Right atrium auricular region (tissue), 2 donors: ENCODE measurements at regions not wholly inside any gene's neighbourhood (a gene's known extent, or its start where the extent isn't known, plus 50 kb on each side); places are given as distances from the start of the nearest gene placed in this dataset.

Source experiments
- DNase-seq: peaks from one replicate; pipeline ENCODE4 v3.0.0-alpha.2; 2019; ENCODE audit warnings: low spot score
- H3K27ac ChIP-seq, 2 donors: fragments of 200-600 bp; sonication (generic); 1 replicate in 1 of 2; 2 replicates in 1 of 2; pipeline ENCODE4 v1.5.1; 2016 to 2019
- H3K27me3 ChIP-seq, 2 donors: fragments of 200-600 bp; sonication (generic); one replicate each; pipeline versions ENCODE4 v1.5.1 to v1.6.0; 2017 to 2019
- H3K36me3 ChIP-seq: fragments of 200-600 bp; sonication (generic); one replicate; pipeline ENCODE4 v1.5.1; 2016
- H3K4me1 ChIP-seq, 2 donors: fragments of 200-600 bp; sonication (generic); one replicate each; pipeline versions ENCODE4 v1.5.1 to v1.6.0; 2017 to 2019
- H3K4me3 ChIP-seq, 2 donors: fragments of 200-600 bp; sonication (generic); 1 replicate in 1 of 2; 2 replicates in 1 of 2; pipeline ENCODE4 v1.5.1; 2017 to 2019; ENCODE audit warnings: mild to moderate bottlenecking in 1 of 2, moderate library complexity in 1 of 2
- H3K9me3 ChIP-seq, 2 donors: fragments of 200-600 bp; sonication (generic); one replicate each; pipeline ENCODE4 v1.5.1; 2019
- TF ChIP-seq, protein P1 (sequence below), 2 donors: fragments of 200-600 bp; sonication (generic); IDR thresholded peaks; one replicate each; pipeline ENCODE4 v1.5.1; 2019; ENCODE audit warnings: antibody characterized with exemption in 2 of 2

- Histone ChIP-seq H3K9me3 (no peaks in the 10 kb centered on the region), H3K36me3 (no peaks in the 10 kb centered on the region), H3K4me1 (no peaks in the 10 kb centered on the region), H3K27ac (no peak overlapping the region), H3K27me3 (no peaks in the 10 kb centered on the region), H3K4me3 (no peak overlapping the region)
- TF ChIP-seq, protein P1, sequence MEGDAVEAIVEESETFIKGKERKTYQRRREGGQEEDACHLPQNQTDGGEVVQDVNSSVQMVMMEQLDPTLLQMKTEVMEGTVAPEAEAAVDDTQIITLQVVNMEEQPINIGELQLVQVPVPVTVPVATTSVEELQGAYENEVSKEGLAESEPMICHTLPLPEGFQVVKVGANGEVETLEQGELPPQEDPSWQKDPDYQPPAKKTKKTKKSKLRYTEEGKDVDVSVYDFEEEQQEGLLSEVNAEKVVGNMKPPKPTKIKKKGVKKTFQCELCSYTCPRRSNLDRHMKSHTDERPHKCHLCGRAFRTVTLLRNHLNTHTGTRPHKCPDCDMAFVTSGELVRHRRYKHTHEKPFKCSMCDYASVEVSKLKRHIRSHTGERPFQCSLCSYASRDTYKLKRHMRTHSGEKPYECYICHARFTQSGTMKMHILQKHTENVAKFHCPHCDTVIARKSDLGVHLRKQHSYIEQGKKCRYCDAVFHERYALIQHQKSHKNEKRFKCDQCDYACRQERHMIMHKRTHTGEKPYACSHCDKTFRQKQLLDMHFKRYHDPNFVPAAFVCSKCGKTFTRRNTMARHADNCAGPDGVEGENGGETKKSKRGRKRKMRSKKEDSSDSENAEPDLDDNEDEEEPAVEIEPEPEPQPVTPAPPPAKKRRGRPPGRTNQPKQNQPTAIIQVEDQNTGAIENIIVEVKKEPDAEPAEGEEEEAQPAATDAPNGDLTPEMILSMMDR (IDR thresholded peaks at IDR 0.05), result no peak
- DNase-seq, result no peak
These were observed 106.7 kb upstream of the SOX1 start for GRCh38 chr13:111960152-111960772.

GRCh38 chr13:111961236-111961635 lies 105.7 kb upstream of the SOX1 start:
- H3K27ac ChIP-seq, result no peak overlapping the region

GRCh38 chr13:111961651-111962192 lies 105.2 kb upstream of the SOX1 start:
- no peak overlapping the region for H3K27ac ChIP-seq
- no peak for DNase-seq
- H3K27me3 ChIP-seq, result no peaks in the 10 kb centered on the region
- no peaks in the 10 kb centered on the region for H3K9me3 ChIP-seq
- no peak overlapping the region for H3K4me3 ChIP-seq
- TF ChIP-seq, protein P1 (IDR thresholded peaks at IDR 0.05), result no peak
- H3K36me3 ChIP-seq, result no peaks in the 10 kb centered on the region
- no peaks in the 10 kb centered on the region for H3K4me1 ChIP-seq

More at GRCh38 chr13:111961236-111961635, 105.7 kb upstream of the SOX1 start:
- H3K36me3 ChIP-seq, result no peaks in the 10 kb centered on the region
- no peak overlapping the region for H3K4me3 ChIP-seq
- TF ChIP-seq, protein P1 (IDR thresholded peaks at IDR 0.05), result no peak
- H3K4me1 ChIP-seq, result no peaks in the 10 kb centered on the region
- DNase-seq, result no peak
- H3K27me3 ChIP-seq, result no peaks in the 10 kb centered on the region
- H3K9me3 ChIP-seq, result no peaks in the 10 kb centered on the region

DNA sequence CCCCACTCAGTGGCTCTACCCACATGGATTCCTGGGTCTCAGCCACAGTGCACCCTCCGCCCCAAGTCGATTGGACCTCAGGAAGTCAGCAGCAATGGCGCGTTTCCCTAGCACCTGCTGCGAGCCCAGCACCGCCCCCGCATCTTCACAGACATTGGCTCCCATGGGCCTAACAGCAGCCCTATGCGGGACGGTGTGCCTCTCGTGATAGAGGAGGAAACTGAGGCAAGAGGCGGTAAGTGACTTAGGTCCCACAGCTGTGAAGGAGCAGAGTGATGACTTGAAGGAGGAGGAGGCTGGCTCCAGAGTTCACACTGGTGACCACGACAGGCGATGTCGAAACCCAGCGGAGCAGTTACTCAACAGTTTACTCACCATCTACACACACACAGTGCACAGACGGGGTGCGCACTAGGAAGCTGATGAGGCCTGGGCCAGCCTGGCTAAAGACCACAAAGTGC lies 104.5 kb upstream of the SOX1 start:
- Histone ChIP-seq H3K4me1 (no peaks in the 10 kb centered on the region), H3K27me3 (no peaks in the 10 kb centered on the region), H3K4me3 (no peak overlapping the region), H3K36me3 (no peaks in the 10 kb centered on the region), H3K9me3 (no peaks in the 10 kb centered on the region), H3K27ac (no peak overlapping the region)
- no peak for DNase-seq
- TF ChIP-seq, protein P1 (IDR thresholded peaks at IDR 0.05), result no peak

DNA sequence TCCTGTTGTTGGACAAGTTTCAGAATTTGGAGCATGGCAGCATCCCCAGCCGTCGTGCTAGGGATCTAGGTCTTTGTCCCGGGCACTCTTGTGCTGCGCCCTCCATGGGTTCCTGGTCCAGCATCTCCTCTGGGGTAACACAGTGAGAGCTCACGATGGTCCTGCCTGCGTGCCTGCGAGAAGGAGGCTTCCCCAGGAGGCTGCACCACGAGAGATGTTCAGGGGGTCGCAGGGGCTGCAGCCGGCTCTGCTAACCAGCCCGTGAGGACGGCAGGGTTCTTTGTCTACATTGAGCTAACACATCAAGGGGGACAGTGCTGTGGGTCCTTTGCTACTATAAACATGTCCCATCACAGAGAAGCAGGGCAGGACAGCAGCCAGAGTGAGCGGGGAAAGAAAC lies 103.9 kb upstream of the SOX1 start:
- H3K9me3 ChIP-seq, result no peaks in the 10 kb centered on the region
- TF ChIP-seq, protein P1 (IDR thresholded peaks at IDR 0.05), result no peak
- no peak for DNase-seq
- no peaks in the 10 kb centered on the region for H3K4me1 ChIP-seq
- H3K27me3 ChIP-seq, result no peaks in the 10 kb centered on the region
- H3K4me3 ChIP-seq, result no peak overlapping the region
- H3K36me3 ChIP-seq, result no peaks in the 10 kb centered on the region
- H3K27ac ChIP-seq, result no peak overlapping the region
